GM18520 (cell line): ENCODE measurements at regions not wholly inside any gene's neighbourhood (a gene's known extent, or its start where the extent isn't known, plus 50 kb on each side); places are given as distances from the start of the nearest gene placed in this dataset.
"Not testable (repeated sequence)": the region's sequence is repeated elsewhere in the genome, so short reads cannot be mapped to it uniquely, and the experiment has no call there.

Source experiments
- ATAC-seq: cut with Tn5 transposase; IDR thresholded peaks from one replicate; pipeline ENCODE4 v1.9.1; 2021; ENCODE audit not compliant: unreplicated experiment

- ATAC-seq = no peak
These were observed 69.2 kb downstream of the LYZL2 start for GRCh38 chr10:30560326-30560725.

- ATAC-seq = no peak
These were observed 70.4 kb downstream of the LYZL2 start for GRCh38 chr10:30559180-30559579.

GRCh38 chr10:30558411-30558810 lies 71.1 kb downstream of the LYZL2 start:
- no peak for ATAC-seq

GRCh38 chr10:30557884-30558283 lies 71.7 kb downstream of the LYZL2 start:
- no peak for ATAC-seq

GRCh38 chr10:30556189-30556588 lies 73.4 kb downstream of the LYZL2 start:
- ATAC-seq = no peak

GRCh38 chr10:30555465-30555864 lies 74.1 kb downstream of the LYZL2 start:
- no peak for ATAC-seq

GRCh38 chr10:30554440-30554825 lies 75.1 kb downstream of the LYZL2 start:
- ATAC-seq = no peak

- ATAC-seq = no peak
These were observed 75.7 kb downstream of the LYZL2 start for GRCh38 chr10:30553626-30554439.

GRCh38 chr10:30553018-30553625 lies 76.4 kb downstream of the LYZL2 start:
- ATAC-seq = no peak

GRCh38 chr10:30550967-30551815 lies 78.4 kb downstream of the LYZL2 start:
- no peak for ATAC-seq

GRCh38 chr10:30549134-30549687 lies 80.3 kb downstream of the LYZL2 start:
- not testable (repeated sequence) for ATAC-seq

GRCh38 chr10:30546511-30546910 lies 83.0 kb downstream of the LYZL2 start:
- no peak for ATAC-seq

- ATAC-seq = no peak
These were observed 86.7 kb downstream of the LYZL2 start for GRCh38 chr10:30542895-30543288.

GRCh38 chr10:30542001-30542894 lies 87.3 kb downstream of the LYZL2 start:
- no peak for ATAC-seq

GRCh38 chr10:30540276-30540675 lies 89.3 kb downstream of the LYZL2 start:
- ATAC-seq = no peak

- ATAC-seq = no peak
These were observed 91.5 kb downstream of the LYZL2 start for GRCh38 chr10:30538086-30538485.

- no peak for ATAC-seq
These were observed 92.0 kb downstream of the LYZL2 start for GRCh38 chr10:30537586-30537985.

GRCh38 chr10:30537158-30537557 lies 92.4 kb downstream of the LYZL2 start:
- not testable (repeated sequence) for ATAC-seq

- ATAC-seq = no peak
These were observed 93.0 kb downstream of the LYZL2 start for GRCh38 chr10:30536578-30536977.

- no peak for ATAC-seq
These were observed 93.9 kb downstream of the LYZL2 start for GRCh38 chr10:30535677-30536076.
